ENCODE measurements at regions not wholly inside any gene's neighbourhood (a gene's known extent, or its start where the extent isn't known, plus 50 kb on each side); places are given as distances from the start of the nearest gene placed in this dataset.

- TF ChIP-seq CTCF (IDR thresholded peaks at IDR 0.05) (no peak), POLR2A (IDR thresholded peaks at IDR 0.05) (no peak), EP300 (IDR thresholded peaks at IDR 0.05; ENCODE audit: low read depth) (no peak), POLR2AphosphoS5 (IDR thresholded peaks at IDR 0.05) (no peak)
Measured at GRCh38 chr2:234879671-234880455, 72.0 kb upstream of the SH3BP4 start.

Measured in transverse colon (tissue), 4 donors.